Keratinocyte (primary cell): ENCODE measurements at regions not wholly inside any gene's neighbourhood (a gene's known extent, or its start where the extent isn't known, plus 50 kb on each side); places are given as distances from the start of the nearest gene placed in this dataset.

Experiments
- DNase-seq: peaks from one replicate; pipeline ENCODE4 v3.0.0-alpha.2; 2011; ENCODE audit warnings: low read depth, missing footprints, low spot score
- FAIRE-seq: peaks from 2 replicates; lab custom pipeline; 2011; peaks lifted over from hg19 to GRCh38; lab: Jason Lieb, UNC
- H2AFZ ChIP-seq: 2 replicates; pipeline ENCODE4 v1.6.0; 2012; ENCODE audit warnings: low read length, control low read depth, inconsistent platforms; ENCODE audit not compliant: control insufficient read depth
- H3K27ac ChIP-seq: 2 replicates; pipeline ENCODE4 v1.5.1; 2011; ENCODE audit warnings: low read length; ENCODE audit not compliant: control insufficient read depth, insufficient read depth
- H3K27me3 ChIP-seq: 3 replicates; pipeline ENCODE4 v1.6.0; 2011; ENCODE audit warnings: low read length; ENCODE audit not compliant: control insufficient read depth, insufficient read depth; ENCODE audit errors: extremely low read depth
- H3K36me3 ChIP-seq, 2 experiments: 2 replicates in 1 of 2; 3 replicates in 1 of 2; pipeline ENCODE4 v1.5.1; 2011; ENCODE audit warnings: low read length in 2 of 2, mild to moderate bottlenecking in 1 of 2; ENCODE audit not compliant: control insufficient read depth in 2 of 2, insufficient read depth in 2 of 2; ENCODE audit errors: extremely low read depth in 1 of 2
- H3K4me1 ChIP-seq: 3 replicates; pipeline ENCODE4 v1.5.1; 2011; ENCODE audit warnings: low read length; ENCODE audit not compliant: control insufficient read depth, insufficient read depth; ENCODE audit errors: extremely low read depth
- H3K4me2 ChIP-seq: 3 replicates; pipeline ENCODE4 v1.6.0; 2011; ENCODE audit warnings: low read depth, low read length; ENCODE audit not compliant: control insufficient read depth, insufficient read depth; ENCODE audit errors: extremely low read depth
- H3K4me3 ChIP-seq, 3 experiments: fragments of 200-600 bp in 1 of 3; sonication (generic) in 1 of 3; 2 replicates in 2 of 3; 3 replicates in 1 of 3; pipeline ENCODE4 v1.5.1; 2011 to 2016; ENCODE audit warnings: low read length in 3 of 3, mild to moderate bottlenecking in 3 of 3, control low read depth in 2 of 3, inconsistent platforms in 1 of 3, low read depth in 1 of 3, mixed read lengths in 1 of 3, mixed run types in 1 of 3, moderate library complexity in 1 of 3; ENCODE audit not compliant: control insufficient read depth in 2 of 3, insufficient read depth in 2 of 3; ENCODE audit errors: extremely low read depth in 1 of 3
- H3K79me2 ChIP-seq: 2 replicates; pipeline ENCODE4 v1.6.0; 2012; ENCODE audit warnings: low read length; ENCODE audit not compliant: control insufficient read depth, insufficient read depth
- H3K9ac ChIP-seq: 3 replicates; pipeline ENCODE4 v1.6.0; 2011; ENCODE audit warnings: low read length; ENCODE audit not compliant: control insufficient read depth, insufficient read depth; ENCODE audit errors: extremely low read depth
- H3K9me1 ChIP-seq: 3 replicates; pipeline ENCODE4 v1.6.0; 2011; ENCODE audit warnings: low read length; ENCODE audit not compliant: control insufficient read depth, insufficient read depth; ENCODE audit errors: extremely low read depth
- H3K9me3 ChIP-seq: 2 replicates; pipeline ENCODE4 v1.5.1; 2012; ENCODE audit warnings: low read depth, low read length; ENCODE audit not compliant: control insufficient read depth
- H4K20me1 ChIP-seq: 3 replicates; pipeline ENCODE4 v1.6.0; 2011; ENCODE audit warnings: low read length; ENCODE audit not compliant: control insufficient read depth, insufficient read depth; ENCODE audit errors: extremely low read depth
- CTCF ChIP-seq, 3 experiments: IDR thresholded peaks in 1 of 3; conservative IDR thresholded peaks in 1 of 3; optimal IDR thresholded peaks in 1 of 3; 2 replicates in 2 of 3; 3 replicates in 1 of 3; pipeline versions ENCODE3 to v1.5.1; 2011; ENCODE audit warnings: low read length in 3 of 3, mild to moderate bottlenecking in 3 of 3, moderate library complexity in 2 of 3, control low read depth in 1 of 3, inconsistent platforms in 1 of 3; ENCODE audit not compliant: insufficient read depth in 2 of 3; ENCODE audit errors: extremely low read depth in 1 of 3
- EZH2 ChIP-seq: IDR thresholded peaks from one replicate; pipeline ENCODE4 v1.6.1; 2012; ENCODE audit warnings: inconsistent platforms, mild to moderate bottlenecking, low read length, moderate library complexity
- dilution Hi-C: fragments of 300-500 bp; cut with MboI; formaldehyde crosslinking; loops from one replicate; pipeline ENCODE4 v1.7.0; 2020; ENCODE audit warnings: low sequenced_read_pairs; ENCODE audit not compliant: extremely low pct_ligation_motif_present

- DNase-seq (no peak), FAIRE-seq (no peak)
- Histone ChIP-seq H3K9ac (no peak overlapping the region), H3K9me3 (peaks cover 6% of the 10 kb centered on the region), H3K27ac (no peak overlapping the region), H3K79me2 (no peaks in the 10 kb centered on the region), H3K4me2 (no peak overlapping the region), H3K27me3 (no peaks in the 10 kb centered on the region), H3K4me1 (no peaks in the 10 kb centered on the region), H4K20me1 (no peaks in the 10 kb centered on the region), H2AFZ (no peak overlapping the region), H3K36me3 (no peaks in the 10 kb centered on the region), H3K9me1 (no peaks in the 10 kb centered on the region), H3K4me3 (no peak overlapping the region)
- TF ChIP-seq CTCF (optimal IDR thresholded peaks at IDR 0.05 in 1 of 3, IDR thresholded peaks at IDR 0.05 in 1 of 3, conservative IDR thresholded peaks at IDR 0.05 in 1 of 3; ENCODE audit: extremely low read depth in 1 of 3, insufficient read depth in 2 of 3, low read length in 3 of 3) (no peak), EZH2 (no peak)
- dilution Hi-C loops: no loop called here
Measured at GRCh38 chr22:47343611-47344010, 581.2 kb downstream of the TBC1D22A start.

GRCh38 chr22:47342446-47342845 lies 580.0 kb downstream of the TBC1D22A start:
- no peak for TF ChIP-seq EZH2
- no peak for TF ChIP-seq CTCF (optimal IDR thresholded peaks at IDR 0.05 in 1 of 3, IDR thresholded peaks at IDR 0.05 in 1 of 3, conservative IDR thresholded peaks at IDR 0.05 in 1 of 3; ENCODE audit: extremely low read depth in 1 of 3, insufficient read depth in 2 of 3, low read length in 3 of 3)
- H3K9me3 ChIP-seq: peaks cover 6% of the 10 kb centered on the region
- no peaks in the 10 kb centered on the region for H4K20me1 ChIP-seq
- no peaks in the 10 kb centered on the region for H3K27me3 ChIP-seq
- H3K4me2 ChIP-seq: no peak overlapping the region
- dilution Hi-C loops: no loop called here
- H3K4me1 ChIP-seq: no peaks in the 10 kb centered on the region
- H3K4me3 ChIP-seq: no peak overlapping the region
- H3K36me3 ChIP-seq: no peaks in the 10 kb centered on the region
- H3K9ac ChIP-seq: no peak overlapping the region
- H2AFZ ChIP-seq: no peak overlapping the region
- H3K9me1 ChIP-seq: no peaks in the 10 kb centered on the region
- no peak overlapping the region for H3K27ac ChIP-seq
- FAIRE-seq (no peak), DNase-seq (no peak)
- H3K79me2 ChIP-seq: no peaks in the 10 kb centered on the region
